ENCODE measurements at regions not wholly inside any gene's neighbourhood (a gene's known extent, or its start where the extent isn't known, plus 50 kb on each side); places are given as distances from the start of the nearest gene placed in this dataset.
A peak's percentile ranks its signal among the peaks of the same experiment; 100 is the strongest.
"Not testable (repeated sequence)": the region's sequence is repeated elsewhere in the genome, so short reads cannot be mapped to it uniquely, and the experiment has no call there.

DNA sequence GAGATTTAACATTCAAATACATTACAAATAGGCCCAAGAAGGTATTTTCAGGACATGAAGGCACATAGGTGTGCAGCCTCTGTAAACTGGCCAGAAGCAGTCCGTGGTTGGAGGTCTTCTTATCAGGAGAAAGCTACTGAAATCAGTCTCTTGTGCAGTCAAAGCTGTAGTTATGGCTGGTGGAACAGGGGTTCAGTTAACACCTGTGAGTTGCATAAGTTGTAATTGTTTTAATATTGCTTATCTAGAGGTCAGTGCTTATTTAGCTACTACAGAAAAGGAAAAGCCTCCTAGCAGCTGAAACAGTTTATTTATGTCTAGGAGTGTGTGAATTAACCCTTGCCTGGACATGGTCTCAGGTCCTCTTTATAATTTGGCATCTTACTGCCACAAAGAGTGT is 377.6 kb upstream of the MDGA2 start:
- DNase-seq (ENCODE audit: low read depth): no peak

GRCh38 chr14:48035836-48036235 is 360.4 kb upstream of the MDGA2 start:
- no peak for DNase-seq (ENCODE audit: low read depth)

- no peak for DNase-seq (ENCODE audit: low read depth)
Observed at GRCh38 chr14:48027115-48027514, 351.7 kb upstream of the MDGA2 start.

DNA sequence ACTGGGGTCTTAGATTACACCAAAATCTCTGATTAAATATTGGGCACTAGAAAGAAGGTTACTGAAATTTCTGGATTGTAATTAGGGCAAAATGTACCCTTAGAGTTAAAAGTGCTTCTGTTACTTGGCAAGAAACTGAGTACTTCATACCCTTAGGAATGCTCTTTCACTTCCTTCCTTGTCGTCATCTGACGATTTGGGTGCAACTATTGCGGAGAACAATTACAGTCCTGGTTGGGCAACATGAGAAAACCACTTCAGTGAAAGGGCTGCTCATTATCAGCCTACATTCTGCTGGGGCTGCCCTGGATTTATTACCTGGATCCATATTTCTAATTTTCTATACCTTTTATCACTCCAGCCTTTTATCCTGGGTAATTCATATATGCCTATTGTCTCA is 348.5 kb upstream of the MDGA2 start:
- peak; percentile 0 for DNase-seq (ENCODE audit: low read depth)

- DNase-seq (ENCODE audit: low read depth): not testable (repeated sequence)
Observed at GRCh38 chr14:48011484-48011883, 336.1 kb upstream of the MDGA2 start.

DNA sequence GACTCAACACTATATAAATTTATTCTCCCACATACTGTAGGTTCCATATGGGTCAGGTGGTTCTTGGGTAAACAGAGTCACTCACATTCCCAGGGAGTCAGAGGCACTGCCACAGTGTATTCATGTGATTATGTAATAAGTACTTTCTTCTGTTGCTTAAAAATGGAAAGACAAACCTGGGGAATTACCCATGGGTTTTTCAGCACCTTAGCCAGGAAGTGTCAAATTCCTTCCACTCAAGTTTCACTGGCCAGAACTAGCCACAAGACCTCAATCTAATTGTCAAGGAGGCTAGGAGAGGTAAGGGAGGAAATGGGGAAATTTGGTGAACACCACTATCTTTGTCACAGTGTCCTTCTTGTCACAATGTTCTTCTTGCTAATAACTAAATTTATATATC is 333.2 kb upstream of the MDGA2 start:
- DNase-seq (ENCODE audit: low read depth): no peak

DNA sequence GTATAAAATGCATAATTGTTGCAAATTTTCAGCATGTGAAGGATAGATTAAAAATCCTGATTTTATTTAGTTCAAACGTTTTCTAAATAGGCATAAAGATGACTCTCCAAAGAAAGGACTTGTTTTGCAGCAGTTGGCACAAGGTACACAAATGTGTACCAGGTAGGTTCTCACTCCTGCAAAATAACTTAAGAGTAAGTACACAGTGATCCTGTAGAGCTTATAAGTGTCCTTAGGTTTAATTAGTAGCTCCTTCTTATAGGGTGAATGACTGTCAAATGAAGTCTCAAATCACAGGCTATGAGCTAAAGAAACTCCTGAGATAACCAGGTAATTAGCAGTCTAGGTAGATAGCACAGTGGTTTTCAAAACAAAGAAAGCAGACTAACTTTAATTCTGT is 330.6 kb upstream of the MDGA2 start:
- no peak for DNase-seq (ENCODE audit: low read depth)

DNA sequence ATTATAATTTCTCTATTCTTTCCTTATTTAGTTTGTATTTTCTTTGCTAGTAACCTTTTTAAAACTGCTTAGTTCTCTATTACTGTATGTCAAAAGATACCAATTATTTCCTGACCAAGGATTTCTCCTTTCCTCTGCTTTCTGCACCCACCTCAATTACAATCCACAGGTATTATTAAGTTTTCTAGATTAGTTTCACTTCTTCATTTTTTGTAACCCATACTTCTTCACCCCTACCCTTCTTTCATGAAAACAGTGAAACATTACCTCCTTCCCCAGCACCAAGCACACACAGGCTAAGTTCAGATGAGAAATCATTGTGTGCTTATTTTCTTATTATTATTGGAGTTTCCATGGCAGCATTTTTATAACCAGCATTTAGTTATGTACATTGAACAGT is 318.5 kb upstream of the MDGA2 start:
- DNase-seq (ENCODE audit: low read depth): no peak

DNA sequence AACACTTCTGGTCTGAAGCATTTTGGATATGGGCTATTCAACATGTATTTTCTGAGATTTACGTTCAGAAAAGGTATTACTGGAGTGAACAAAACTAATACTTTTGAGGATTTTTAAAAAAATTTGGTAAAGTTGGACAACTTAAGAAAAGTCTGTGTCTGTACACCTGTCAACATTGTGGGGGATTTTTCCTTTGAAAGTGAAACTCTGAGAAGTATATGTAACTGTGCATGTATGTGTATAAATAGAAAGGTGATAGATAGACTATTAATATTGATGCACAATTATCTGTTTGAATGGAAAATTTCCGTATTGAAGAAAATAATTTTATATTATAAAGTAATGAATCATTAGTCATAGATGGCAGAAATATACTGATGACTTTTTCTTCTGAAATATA is 312.8 kb upstream of the MDGA2 start:
- no peak for DNase-seq (ENCODE audit: low read depth)

GRCh38 chr14:47978871-47979270 is 303.5 kb upstream of the MDGA2 start:
- DNase-seq (ENCODE audit: low read depth): no peak

DNA sequence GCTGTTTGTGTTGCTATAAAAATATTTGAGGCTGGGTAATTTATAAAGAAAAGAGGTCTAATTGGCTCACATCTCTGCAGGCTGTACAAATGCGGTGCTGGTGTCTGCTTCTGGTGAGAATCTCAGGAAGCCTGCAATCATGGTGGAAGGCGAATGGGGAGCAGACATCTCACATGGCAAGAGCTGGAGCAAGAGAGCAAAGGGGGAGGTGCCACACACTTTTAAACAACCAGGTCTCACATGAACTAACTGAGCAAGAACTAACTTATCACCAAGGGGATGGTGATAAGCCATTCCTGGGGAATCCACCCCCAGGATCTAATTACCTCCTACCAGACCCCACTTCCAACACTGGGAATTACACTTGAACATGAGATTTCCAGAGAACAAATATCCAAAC is 300.7 kb upstream of the MDGA2 start:
- DNase-seq (ENCODE audit: low read depth): no peak

- no peak for DNase-seq (ENCODE audit: low read depth)
Observed at GRCh38 chr14:47966076-47966810, 290.8 kb upstream of the MDGA2 start.

GRCh38 chr14:47961634-47962033 is 286.2 kb upstream of the MDGA2 start:
- no peak for DNase-seq (ENCODE audit: low read depth)

DNA sequence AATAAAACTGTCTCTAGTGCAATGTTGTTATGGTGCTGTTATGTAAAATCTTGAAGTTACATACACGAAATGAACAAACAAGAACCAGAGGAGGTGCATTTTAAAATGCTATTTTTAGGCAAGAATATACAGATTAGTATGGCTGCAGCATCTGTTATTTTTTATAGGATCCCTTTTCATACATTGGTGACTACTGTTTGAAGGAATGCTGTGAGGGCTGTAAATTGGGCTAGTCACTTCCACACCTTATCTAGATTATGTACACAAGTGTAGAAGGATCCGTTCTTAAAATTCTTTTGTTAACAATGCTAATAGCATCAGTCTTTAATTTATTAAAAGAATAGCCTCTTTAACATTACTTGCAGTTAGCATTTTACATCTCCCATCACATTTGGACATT is 284.3 kb upstream of the MDGA2 start:
- DNase-seq (ENCODE audit: low read depth): peak; percentile 16

- DNase-seq (ENCODE audit: low read depth): no peak
Observed at GRCh38 chr14:47949006-47949405, 273.6 kb upstream of the MDGA2 start.

- no peak for DNase-seq (ENCODE audit: low read depth)
Observed at GRCh38 chr14:47935332-47935731, 259.9 kb upstream of the MDGA2 start.

DNA sequence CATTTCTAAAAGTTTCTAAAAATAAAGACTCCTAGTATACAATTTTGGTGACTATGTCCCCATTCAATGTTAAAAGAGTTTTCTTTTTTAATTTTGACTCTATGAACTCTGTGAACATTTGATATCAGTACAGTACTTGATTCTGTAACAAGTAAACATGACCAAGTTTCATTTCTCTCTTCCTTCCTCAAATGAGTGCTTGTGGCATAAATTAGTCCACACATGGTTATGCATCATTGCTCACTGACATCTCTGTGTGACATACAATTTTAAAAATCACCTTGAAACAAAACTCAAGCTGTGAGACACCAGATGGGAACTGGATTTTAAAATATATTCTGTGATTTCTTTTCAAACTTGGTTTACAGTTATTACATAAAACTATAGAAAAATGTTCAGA is 253.9 kb upstream of the MDGA2 start:
- no peak for DNase-seq (ENCODE audit: low read depth)

DNA sequence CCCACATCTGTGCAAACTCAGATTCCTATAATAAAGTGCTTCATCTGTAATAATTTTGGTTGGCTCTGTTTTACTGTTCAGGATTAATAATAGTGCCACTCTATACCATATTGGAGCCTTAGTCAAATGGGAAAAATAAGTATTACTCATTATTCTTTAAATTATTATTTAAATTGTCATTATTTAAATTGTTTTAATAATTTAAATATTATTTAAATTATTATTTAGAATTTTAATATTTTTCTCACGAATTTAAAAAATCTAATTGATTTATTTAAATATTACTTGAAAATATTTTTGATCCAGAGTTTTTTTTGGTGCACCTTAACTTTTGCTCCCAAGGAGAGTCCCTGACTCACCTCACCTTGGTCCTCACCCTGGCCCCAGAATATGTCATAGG is 245.7 kb upstream of the MDGA2 start:
- no peak for DNase-seq (ENCODE audit: low read depth)

DNA sequence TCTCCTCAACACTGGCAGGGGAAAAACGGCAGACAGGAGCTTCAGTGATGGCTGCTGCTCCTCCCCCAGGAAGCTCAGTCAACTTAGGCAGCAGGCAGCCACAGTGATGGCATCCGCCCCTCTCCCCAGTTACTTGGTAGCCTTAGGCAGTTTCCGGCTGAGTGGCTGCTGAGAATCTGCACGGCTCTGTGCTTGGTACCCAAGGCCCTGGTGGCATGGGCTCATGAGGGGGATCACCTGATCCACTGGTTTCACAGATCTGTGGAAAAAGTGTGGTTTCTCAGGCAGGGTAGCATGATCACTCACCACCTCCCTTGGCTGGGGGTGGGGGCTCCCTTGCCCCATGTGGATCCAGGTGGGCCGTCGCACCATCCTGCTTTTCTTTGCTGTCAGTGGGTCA is 244.6 kb upstream of the MDGA2 start:
- DNase-seq (ENCODE audit: low read depth): no peak

DNA sequence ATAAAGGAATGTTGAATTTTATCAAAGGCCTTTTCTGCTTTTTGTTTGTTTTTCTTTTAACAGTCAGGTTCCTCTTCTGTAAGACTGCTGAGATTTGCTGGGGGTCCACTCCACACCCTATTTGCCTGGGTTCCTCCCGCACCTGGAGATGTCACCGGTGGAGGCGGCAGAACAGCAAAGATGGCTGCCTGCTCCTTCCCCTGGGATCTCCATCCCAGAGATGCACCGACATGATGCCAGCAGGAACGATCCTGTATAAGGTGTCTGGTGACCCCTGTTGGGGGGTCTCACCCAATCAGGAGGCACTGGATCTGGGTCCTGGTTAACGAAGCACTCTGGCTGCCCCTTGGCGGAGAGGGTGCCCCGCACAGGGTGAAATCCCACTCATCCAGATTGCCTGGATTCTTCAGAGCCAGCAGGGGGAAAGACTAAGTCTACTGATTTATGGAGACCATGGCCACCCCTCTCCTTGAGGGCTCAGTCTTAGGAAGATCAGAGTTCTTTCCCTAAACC is 244.0 kb upstream of the MDGA2 start:
- DNase-seq (ENCODE audit: low read depth): no peak

DNA sequence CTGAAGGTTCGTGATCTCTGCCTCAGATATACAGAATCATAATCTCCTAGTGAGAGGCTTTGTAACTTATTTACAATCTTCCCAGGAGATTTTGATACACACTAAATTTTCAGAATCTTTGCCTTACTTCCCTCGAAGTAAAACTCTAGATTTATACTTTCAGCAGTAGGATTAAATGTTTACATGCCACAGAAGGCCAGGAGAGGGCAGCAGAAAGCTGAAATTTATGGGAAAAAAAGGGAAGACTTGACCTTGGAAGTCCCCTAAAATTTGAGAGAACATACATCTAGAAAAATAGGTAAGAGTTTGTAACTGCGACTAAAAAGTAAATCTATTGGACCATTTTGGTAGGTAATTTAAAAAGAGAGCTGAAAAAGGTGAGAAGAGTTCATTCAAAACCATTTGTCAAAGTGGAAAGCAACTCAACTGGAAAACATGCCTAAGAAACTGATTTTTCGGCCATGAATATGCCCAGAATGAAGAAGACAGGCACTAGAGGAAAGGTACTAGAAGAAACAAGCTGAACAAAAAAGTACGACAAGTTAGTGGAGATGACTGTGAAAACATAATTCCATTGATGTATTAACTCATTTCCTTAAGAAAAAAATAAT is 242.0 kb upstream of the MDGA2 start:
- peak; percentile 25 for DNase-seq (ENCODE audit: low read depth)

DNA sequence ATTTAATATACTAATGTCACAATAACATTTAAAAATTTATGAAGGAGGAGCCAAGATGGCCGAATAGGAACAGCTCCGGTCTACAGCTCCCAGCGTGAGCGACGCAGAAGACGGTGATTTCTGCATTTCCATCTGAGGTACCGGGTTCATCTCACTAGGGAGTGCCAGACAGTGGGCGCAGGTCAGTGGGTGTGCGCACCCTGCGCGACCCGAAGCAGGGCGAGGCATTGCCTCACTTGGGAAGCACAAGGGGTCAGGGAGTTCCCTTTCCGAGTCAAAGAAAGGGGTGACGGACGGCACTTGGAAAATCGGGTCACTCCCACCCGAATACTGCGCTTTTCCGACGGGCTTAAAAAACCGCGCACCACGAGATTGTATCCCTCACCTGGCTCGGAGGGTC is 225.7 kb upstream of the MDGA2 start:
- DNase-seq (ENCODE audit: low read depth): not testable (repeated sequence)

DNA sequence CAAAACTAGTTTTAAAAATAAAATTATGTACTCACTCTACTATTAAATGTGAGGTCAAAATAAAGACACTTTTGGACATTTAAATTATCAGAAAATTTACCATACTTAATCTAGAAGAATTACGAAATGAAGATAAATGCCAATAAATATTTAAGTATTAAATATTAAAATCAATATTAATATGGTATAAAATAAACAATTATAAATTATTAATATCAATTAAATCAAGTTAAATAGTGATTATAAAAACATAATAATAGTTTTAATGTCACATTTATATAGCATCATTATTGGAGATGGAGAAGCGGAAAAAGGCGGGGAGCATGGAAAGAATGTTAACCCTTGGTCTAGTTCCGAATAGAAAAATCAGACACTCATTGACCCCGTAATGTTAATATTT is 224.3 kb upstream of the MDGA2 start:
- DNase-seq (ENCODE audit: low read depth): no peak

GRCh38 chr14:47874350-47874749 is 198.9 kb upstream of the MDGA2 start:
- no peak for DNase-seq (ENCODE audit: low read depth)

Measured in HS-5 (cell line).